ENCODE measurements at regions not wholly inside any gene's neighbourhood (a gene's known extent, or its start where the extent isn't known, plus 50 kb on each side); places are given as distances from the start of the nearest gene placed in this dataset.

DNA sequence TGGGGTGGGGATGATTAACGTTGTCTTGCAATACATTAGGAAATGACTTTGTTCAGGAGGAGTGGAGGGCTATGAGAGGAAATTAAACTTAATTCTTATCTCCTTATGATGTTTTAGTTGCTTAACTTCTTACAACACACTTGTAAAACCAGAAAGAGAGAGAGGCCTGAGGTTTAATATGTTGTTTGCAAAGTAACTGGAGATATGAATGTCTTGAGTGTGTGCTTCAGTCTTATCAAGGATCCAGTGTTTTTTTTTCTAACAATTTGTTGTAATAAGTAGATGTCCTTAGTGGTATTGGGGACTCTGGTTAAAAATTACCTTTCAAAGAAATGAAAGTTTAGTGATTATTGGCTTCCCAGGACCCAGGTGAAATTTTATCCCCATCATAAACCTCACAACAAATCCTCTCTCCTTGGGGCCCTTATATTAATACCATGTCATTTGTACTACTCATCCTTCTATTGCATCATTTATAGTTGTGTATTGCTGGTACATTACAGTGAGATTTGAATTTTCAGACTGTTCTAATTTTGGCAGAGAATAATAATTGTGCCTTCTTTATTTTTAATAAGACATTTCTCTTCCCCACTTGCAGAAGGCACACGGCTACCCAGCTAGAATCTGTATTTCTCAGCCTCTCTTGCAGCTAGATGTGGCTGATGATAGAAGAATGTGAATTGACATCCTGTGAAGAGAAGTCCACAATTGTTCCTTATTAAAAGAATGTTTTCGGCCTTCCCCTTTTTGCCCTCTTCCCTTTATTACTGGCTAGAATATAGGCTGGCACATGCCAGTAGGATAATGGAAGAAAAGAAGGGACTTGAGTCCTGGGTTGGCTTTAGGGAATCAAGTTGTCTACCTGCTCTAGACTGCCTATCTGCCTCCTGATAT, 91.9 kb upstream of the CXCR4 start:
- no peaks in the 10 kb centered on the region for H3K4me1 ChIP-seq
- H3K27me3 ChIP-seq, result no peaks in the 10 kb centered on the region
- H3K4me3 ChIP-seq, result no peak overlapping the region
- H3K9me3 ChIP-seq, result peaks cover 0 to 6% (median 0%) of the 10 kb centered on the region in 3 donors
- WGBS, 2 donors (ENCODE audit: low coverage in 1 of 2), result 70 to 89% methylated on average over 3 of the region's 3 CpGs
- H3K36me3 ChIP-seq, result no peaks in the 10 kb centered on the region
- TF ChIP-seq POLR2AphosphoS5 (IDR thresholded peaks at IDR 0.05) (no peak), EP300 (IDR thresholded peaks at IDR 0.05) (no peak), POLR2A (IDR thresholded peaks at IDR 0.05) (no peak)
- TF ChIP-seq, protein P1, sequence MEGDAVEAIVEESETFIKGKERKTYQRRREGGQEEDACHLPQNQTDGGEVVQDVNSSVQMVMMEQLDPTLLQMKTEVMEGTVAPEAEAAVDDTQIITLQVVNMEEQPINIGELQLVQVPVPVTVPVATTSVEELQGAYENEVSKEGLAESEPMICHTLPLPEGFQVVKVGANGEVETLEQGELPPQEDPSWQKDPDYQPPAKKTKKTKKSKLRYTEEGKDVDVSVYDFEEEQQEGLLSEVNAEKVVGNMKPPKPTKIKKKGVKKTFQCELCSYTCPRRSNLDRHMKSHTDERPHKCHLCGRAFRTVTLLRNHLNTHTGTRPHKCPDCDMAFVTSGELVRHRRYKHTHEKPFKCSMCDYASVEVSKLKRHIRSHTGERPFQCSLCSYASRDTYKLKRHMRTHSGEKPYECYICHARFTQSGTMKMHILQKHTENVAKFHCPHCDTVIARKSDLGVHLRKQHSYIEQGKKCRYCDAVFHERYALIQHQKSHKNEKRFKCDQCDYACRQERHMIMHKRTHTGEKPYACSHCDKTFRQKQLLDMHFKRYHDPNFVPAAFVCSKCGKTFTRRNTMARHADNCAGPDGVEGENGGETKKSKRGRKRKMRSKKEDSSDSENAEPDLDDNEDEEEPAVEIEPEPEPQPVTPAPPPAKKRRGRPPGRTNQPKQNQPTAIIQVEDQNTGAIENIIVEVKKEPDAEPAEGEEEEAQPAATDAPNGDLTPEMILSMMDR (IDR thresholded peaks at IDR 0.05), result no peak
- no peak overlapping the region for H3K27ac ChIP-seq
- ATAC-seq, result no peak

DNA sequence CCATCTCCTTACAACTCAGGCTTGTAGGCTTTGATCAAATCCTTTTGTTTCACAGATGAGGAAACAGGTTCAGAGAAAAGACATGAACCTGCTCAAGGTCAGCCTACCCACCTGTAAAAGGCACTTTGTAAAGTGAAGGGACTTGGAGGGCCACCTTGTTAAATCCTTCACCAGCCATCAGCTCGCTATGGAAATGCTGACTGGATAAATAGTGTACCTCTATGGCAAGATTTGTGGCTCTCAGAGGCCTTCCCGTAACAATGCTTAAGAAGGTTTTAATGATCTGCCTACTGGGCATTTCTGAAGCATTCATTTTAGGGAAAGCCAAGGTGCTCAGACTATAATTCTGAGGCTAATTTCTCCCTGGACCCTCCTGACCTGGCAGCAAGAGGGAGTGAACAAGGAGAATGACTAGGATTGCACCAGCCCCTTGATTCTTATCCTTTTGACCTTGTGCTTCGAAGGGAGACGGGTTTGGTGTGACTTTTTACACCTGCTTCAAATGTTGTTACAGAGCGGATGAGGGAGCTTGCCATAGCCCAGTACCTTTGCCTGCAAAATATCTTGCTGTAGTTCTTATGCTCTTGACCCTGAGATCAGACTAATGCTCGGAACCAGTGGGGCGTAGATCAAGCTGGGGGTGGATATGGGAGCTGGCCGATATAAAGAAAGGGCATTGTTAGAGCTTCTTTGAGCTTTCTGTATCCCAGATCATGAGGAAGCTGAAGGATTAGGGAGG, 90.9 kb upstream of the CXCR4 start:
- TF ChIP-seq POLR2A (IDR thresholded peaks at IDR 0.05) (no peak), EP300 (IDR thresholded peaks at IDR 0.05) (no peak), POLR2AphosphoS5 (IDR thresholded peaks at IDR 0.05) (no peak)
- TF ChIP-seq, protein P1 (IDR thresholded peaks at IDR 0.05), result no peak
- Histone ChIP-seq H3K4me1 (no peaks in the 10 kb centered on the region), H3K9me3 (peaks cover 0 to 6% (median 0%) of the 10 kb centered on the region in 3 donors), H3K4me3 (no peak overlapping the region), H3K36me3 (no peaks in the 10 kb centered on the region), H3K27me3 (no peaks in the 10 kb centered on the region), H3K27ac (no peak overlapping the region)
- no peak for ATAC-seq
- 72 to 77% methylated on average over 3 to 5 of the region's 8 CpGs for WGBS, 2 donors (ENCODE audit: low coverage in 1 of 2)

DNA sequence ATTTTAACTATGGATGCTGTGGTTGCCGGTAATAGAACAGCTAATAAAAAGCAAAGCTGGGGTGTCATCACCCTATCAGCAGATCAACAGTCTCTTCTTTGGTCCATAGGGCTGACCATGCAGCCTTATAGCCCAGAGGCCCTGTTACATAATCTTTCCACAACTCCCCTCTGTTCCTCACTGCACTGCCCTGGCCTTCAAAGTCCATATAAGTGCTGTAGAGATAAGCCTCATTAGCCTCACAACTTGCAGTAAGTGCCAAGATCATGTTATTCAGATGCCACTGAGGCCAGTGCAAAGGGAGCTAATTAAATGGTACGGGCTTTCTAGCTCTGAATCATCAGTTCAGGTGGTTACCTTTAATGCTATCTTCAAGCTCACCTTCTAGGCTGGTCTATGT, 89.7 kb upstream of the CXCR4 start:
- H3K36me3 ChIP-seq, result no peaks in the 10 kb centered on the region
- peak; percentile 32 for ATAC-seq
- no peak overlapping the region for H3K27ac ChIP-seq
- H3K9me3 ChIP-seq, result peaks cover 0 to 12% (median 0%) of the 10 kb centered on the region in 3 donors
- TF ChIP-seq POLR2A (IDR thresholded peaks at IDR 0.05) (no peak), EP300 (IDR thresholded peaks at IDR 0.05) (no peak), POLR2AphosphoS5 (IDR thresholded peaks at IDR 0.05) (no peak)
- TF ChIP-seq, protein P1 (IDR thresholded peaks at IDR 0.05), result no peak
- no peaks in the 10 kb centered on the region for H3K27me3 ChIP-seq
- no peak overlapping the region for H3K4me3 ChIP-seq
- 94 to 100% methylated on average over 2 of the region's 2 CpGs for WGBS, 2 donors (ENCODE audit: low coverage in 1 of 2)
- H3K4me1 ChIP-seq, result no peaks in the 10 kb centered on the region

DNA sequence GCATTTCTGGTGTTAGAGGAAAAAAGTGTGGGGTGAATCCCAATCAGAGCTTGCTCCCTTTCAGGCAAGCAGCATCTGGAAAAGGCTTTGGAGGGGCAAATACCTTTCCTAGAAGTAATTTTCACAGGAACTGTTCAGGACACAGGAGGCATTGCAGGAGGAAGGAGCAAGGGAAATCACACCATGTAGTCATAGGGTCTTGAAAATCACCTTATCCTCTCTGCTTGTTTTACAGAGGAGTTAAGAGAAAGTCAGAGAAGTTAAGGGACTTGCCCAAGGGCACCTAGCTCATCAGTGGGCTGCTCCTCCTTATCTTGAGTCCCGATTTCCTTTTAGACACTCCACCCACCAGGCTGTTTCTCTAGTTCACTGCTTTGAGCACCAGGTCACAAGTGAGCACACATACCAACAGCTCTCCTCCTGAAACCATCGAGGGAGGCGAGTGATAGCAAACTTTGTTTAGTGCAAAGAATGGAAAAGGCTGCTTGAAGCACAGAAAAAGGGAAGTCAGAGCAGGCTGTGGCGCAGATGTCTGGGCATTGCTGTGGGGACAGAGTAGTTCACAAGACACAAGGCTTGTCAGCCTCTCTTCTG, 89.2 kb upstream of the CXCR4 start:
- H3K4me1 ChIP-seq, result no peaks in the 10 kb centered on the region
- H3K27me3 ChIP-seq, result no peaks in the 10 kb centered on the region
- no peak overlapping the region for H3K4me3 ChIP-seq
- TF ChIP-seq, protein P1 (IDR thresholded peaks at IDR 0.05), result no peak
- TF ChIP-seq POLR2A (IDR thresholded peaks at IDR 0.05) (no peak), POLR2AphosphoS5 (IDR thresholded peaks at IDR 0.05) (no peak), EP300 (IDR thresholded peaks at IDR 0.05) (no peak)
- H3K27ac ChIP-seq, result no peak overlapping the region
- WGBS, 2 donors (ENCODE audit: low coverage in 1 of 2), result 86 to 100% methylated on average over 4 of the region's 4 CpGs
- peaks cover 0 to 15% (median 0%) of the 10 kb centered on the region in 3 donors for H3K9me3 ChIP-seq
- ATAC-seq, result peak; percentile 43
- H3K36me3 ChIP-seq, result no peaks in the 10 kb centered on the region

Data from gastroesophageal sphincter (tissue), 4 donors.